ENCODE measurements at regions not wholly inside any gene's neighbourhood (a gene's known extent, or its start where the extent isn't known, plus 50 kb on each side); places are given as distances from the start of the nearest gene placed in this dataset.

GRCh38 chr3:177278016-177278415 is 80.7 kb upstream of the TBL1XR1 start:
- in situ Hi-C loops (cut with HindIII; ENCODE audit: extremely low pct_ligation_motif_present, low pct_unique_long_range_greater_than_20kb) (no loop called here), intact Hi-C loops (cut with micrococcal nuclease; ENCODE audit: unreplicated experiment) (no loop called here)
- Histone ChIP-seq H3K4me3 (replicated peaks in 1 of 3; ENCODE audit: insufficient read depth in 1 of 3, low read depth in 2 of 3, low read length in 3 of 3) (no peak overlapping the region), H3K4me1 (ENCODE audit: insufficient read depth, low read length) (peaks cover 58% of the 10 kb centered on the region), H3K4me2 (ENCODE audit: low read depth, low read length) (no peak overlapping the region), H3K9ac (ENCODE audit: insufficient read depth, low read depth, low read length) (no peak overlapping the region), H3K36me3 (replicated peaks in 1 of 2; ENCODE audit: control insufficient read depth in 1 of 2, insufficient read depth in 2 of 2, low read length in 2 of 2) (no peaks in the 10 kb centered on the region), H2AFZ (ENCODE audit: low read length) (no peak overlapping the region), H3K79me2 (ENCODE audit: insufficient read depth, low read length) (no peaks in the 10 kb centered on the region), H3K27ac (ENCODE audit: extremely low read length, insufficient read depth, low read length) (no peak overlapping the region), H4K20me1 (ENCODE audit: insufficient read depth, low read length) (no peaks in the 10 kb centered on the region), H3K27me3 (ENCODE audit: control insufficient read depth in 1 of 2, insufficient read depth in 2 of 2, low read length in 2 of 2) (no peaks in the 10 kb centered on the region), H3K9me3 (ENCODE audit: low read length) (no peaks in the 10 kb centered on the region)
- ChIA-PET CTCF (ENCODE audit: low intra/inter-chr PET ratio, low total read pairs) (no interaction called here), POLR2A (no interaction called here)
- FAIRE-seq, result no peak
- no peak for TF ChIP-seq ELF1 (CRISPR knock-in tag; IDR thresholded peaks at IDR 0.05)
- TF ChIP-seq SRF (IDR thresholded peaks at IDR 0.05; ENCODE audit: low read depth, low read length), result no peak
- TF ChIP-seq ELF4 (CRISPR knock-in tag; IDR thresholded peaks at IDR 0.05; ENCODE audit: borderline replicate concordance), result no peak
- TF ChIP-seq KLF15 (CRISPR knock-in tag; IDR thresholded peaks at IDR 0.05; ENCODE audit: borderline replicate concordance), result no peak
- no peak for TF ChIP-seq ZNF878 (CRISPR knock-in tag; IDR thresholded peaks at IDR 0.05)
- TF ChIP-seq ZBTB3 (CRISPR knock-in tag; IDR thresholded peaks at IDR 0.05; ENCODE audit: borderline replicate concordance, low read depth), result no peak
- no peak for TF ChIP-seq ZNF776 (CRISPR knock-in tag; IDR thresholded peaks at IDR 0.05)
- no peak for TF ChIP-seq ZNF580 (CRISPR knock-in tag; IDR thresholded peaks at IDR 0.05; ENCODE audit: borderline replicate concordance, low read depth)
- no peak for TF ChIP-seq SALL2 (CRISPR knock-in tag; IDR thresholded peaks at IDR 0.05)
- no peak for TF ChIP-seq PITX1 (CRISPR knock-in tag; IDR thresholded peaks at IDR 0.05)
- ATAC-seq, result no peak
- no TSS peak for BruUV-seq (replicated peaks)
- DNase-seq (ENCODE audit: low spot score), result no peak
